Stimulated activated CD4-positive, alpha-beta T cell treated with anti-CD3 and anti-CD28 coated beads, TNF-alpha, amount 100 ng/mL, for 1 hour (primary cell): ENCODE measurements at regions not wholly inside any gene's neighbourhood (a gene's known extent, or its start where the extent isn't known, plus 50 kb on each side); places are given as distances from the start of the nearest gene placed in this dataset.

Source experiments
- DNase-seq, 3 donors: peaks; one replicate each; pipeline ENCODE4 v3.0.0-alpha.2; 2020; ENCODE audit warnings: low read depth in 3 of 3, low spot score in 1 of 3

DNA sequence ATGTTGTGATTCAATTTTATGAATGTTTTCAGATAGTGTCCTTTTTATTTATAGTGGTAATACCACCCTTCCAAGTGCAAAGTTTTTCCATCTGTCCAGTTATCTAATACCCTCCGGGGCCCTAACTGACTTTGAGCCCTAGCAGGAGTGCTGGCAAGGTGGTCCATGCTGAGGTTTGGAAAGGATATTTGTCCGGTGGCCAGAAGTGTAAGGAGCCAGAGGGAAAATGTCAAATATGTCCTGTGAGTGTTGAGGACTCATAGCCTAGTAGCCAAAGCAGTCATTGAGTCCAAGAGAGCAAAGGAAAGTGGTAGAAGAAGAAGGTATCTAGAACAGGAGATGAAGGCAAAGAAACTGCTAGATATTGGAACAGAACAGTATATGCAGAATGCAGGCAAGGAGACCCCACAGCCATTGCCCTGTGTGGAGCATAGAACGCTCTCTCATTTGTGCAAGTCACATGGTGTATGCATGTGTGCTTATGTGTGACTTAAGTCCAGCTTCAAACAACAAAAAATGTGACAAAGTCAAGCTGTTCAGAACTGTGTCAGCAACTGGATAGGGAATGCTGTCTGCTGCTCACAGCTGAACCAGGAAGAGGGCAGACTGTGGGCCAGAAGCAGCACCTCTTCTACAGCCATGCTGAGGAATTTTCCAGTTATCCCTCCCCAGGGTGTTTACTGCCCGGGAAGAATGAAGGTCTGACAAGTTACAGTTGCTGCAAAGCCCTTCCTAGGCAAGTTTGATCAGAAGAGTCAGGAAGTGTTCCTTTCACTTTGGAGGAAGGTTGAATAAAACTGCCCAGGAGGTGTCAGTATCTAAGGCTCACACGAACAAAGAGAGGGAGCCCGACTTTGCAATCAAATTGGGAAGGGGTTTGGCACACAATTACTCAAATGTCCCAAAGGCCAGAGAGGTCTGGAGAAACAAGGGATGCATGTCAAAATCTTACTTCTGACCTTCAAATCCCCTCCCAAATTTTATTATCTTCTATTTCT lies 463.3 kb upstream of the DMAC1 start:
- DNase-seq: no peak

DNA sequence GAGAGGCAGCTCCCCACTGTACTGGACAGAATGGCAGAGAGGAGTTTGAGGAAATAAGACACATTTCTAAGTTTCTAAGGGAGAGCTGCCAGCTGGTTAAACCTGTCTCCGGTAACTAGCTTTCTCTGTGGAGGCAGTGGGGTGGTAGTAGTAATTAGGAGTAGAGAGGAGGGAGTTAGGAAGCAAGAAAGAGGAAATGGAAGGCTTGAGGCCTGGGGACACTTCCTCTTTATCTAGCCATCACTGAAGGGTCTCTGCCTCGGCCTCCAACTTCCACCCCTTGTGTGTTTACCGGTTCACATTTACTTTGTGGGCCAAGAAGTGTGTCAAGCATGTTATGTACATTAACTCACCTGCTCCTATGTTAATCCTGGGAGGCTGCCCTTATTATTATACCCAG lies 462.2 kb upstream of the DMAC1 start:
- DNase-seq: no peak

DNA sequence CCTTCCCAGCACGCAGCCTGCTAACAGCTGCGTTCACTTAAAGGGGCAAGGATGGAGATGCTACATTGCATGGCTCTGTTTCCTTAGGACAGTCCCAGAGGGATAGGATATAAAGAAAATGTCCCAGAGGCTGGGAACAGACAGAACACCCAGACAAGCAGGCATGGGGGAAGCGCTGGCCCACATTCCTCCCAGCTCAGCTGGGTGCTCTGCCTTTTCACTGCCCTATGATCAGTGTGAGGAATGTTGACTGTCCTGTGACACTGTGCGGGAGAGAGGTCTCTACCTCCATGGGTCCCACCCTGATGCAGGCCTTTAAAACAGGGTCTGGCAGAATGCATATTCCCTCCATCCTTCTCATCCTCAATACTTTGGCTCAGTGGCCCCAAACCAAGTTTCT lies 459.4 kb upstream of the DMAC1 start:
- DNase-seq: no peak

DNA sequence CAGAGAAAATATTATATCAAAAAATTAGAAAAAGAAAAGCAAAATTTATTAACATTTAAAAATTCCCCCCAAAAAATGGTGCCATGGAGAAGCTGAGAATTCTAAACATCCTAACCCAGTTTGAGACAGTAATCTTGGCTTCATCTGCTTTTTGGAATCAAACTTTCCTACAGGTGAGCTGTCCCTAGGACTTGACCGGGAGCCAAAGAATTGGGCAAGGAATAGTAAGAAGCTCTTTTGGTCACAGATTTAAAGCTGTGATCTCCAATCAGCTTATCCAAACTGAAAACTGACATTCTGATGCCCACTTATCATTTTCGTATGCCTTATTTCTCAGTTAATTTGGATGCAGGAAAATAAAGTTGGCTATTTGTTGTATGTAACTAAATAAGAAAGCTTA lies 457.3 kb upstream of the DMAC1 start:
- DNase-seq: no peak

DNA sequence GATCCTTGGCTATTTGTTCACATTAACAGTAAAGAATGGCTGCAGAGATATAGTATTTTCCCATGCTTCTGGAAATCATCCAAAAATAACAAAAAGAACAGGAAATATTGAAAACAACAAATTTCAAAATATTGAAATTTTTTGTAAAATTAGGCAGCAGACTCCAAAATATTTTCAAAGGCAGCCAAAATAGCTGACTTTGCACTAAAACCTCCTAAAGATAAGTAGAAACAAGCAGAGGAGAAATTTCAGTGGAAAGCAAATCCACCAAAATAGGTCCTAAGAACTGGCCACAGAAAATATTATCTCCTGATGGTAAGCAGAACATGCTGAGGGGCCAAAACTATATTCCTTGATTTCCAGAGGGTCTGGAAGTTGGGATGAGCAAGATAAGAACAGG lies 456.3 kb upstream of the DMAC1 start:
- DNase-seq: no peak

DNA sequence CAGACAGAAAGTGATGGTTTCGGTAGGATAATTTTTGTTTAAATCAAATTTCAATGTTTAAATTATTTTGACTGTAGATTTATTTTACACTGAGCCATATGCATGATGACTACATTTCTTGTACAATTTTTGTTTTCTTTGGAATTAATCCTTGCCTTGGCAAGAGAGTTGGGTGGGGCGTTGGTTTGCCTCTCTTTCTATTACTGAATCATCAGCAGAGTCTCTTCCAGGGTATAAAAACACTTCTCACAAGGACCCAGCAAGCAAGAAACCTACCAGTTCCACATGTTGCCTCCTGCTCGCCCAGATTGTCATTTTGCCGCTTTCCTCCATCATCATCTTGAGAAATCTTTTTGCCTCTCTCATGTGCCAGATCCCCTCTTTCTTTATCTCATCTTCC lies 455.0 kb upstream of the DMAC1 start:
- no peak for DNase-seq

DNA sequence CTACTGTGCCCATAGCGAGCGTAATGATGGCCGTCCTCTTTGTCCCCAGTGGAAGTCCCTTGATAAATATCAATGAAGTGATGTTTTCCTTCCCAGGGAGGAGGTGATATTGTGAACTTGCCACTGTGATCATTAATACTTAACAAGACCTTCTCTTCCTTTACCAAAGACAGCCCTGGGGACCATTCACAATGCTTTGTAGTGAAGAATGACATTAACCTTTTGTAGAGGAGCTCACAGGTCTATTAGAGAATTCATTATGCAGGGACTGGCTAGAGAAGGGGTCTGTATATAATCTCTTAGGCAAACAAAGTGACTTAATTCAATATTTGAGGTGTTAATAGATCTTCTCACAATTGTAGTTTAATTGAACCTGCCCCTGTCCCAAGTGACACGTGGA lies 452.9 kb upstream of the DMAC1 start:
- no peak for DNase-seq

DNA sequence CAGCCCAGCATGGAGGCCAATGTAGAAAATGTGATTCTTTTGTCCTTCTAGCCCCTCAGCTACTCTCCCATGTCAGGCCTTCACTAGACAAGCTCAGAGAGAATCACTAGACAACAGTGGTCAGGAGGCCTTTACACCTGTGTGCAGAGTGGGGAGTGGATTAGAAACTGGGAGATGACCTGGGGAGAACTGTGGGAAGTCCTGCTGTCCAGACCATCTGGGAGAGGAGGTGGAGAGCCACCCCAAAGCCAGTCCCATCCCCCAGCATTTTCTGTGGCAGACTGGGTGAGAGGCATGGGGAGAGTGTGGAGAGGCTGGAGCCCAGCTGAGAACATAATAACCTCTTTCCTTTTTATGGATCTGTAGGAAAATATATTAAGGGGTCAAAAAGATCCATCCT lies 452.0 kb upstream of the DMAC1 start:
- DNase-seq: no peak

DNA sequence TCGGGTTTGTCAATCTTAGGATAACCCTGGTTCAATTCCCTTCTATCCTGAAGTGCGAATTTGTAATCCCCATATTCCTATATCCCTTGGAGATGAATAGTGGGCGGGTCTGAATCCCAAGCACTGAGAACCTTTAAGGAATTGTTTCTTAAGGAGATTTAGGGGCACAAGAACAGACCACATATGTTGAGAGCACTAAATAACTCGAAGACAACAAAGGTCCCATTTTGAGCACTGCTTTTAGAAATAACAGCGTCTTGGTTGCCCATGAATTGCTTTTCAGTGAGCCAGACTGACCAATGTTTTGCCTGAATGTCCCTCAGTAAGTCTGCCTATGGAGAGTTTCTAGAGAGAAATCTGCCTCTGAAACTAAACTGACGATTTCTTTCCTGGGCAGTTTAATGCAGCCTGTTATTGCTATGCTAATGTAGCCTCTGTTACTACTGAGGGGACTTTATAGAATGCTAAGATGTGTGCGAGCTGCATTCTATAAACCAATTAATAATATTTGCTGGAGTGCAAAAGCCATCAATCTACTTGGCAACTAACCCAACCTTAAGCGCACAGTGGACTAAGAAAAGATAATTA lies 445.0 kb upstream of the DMAC1 start:
- no peak for DNase-seq

DNA sequence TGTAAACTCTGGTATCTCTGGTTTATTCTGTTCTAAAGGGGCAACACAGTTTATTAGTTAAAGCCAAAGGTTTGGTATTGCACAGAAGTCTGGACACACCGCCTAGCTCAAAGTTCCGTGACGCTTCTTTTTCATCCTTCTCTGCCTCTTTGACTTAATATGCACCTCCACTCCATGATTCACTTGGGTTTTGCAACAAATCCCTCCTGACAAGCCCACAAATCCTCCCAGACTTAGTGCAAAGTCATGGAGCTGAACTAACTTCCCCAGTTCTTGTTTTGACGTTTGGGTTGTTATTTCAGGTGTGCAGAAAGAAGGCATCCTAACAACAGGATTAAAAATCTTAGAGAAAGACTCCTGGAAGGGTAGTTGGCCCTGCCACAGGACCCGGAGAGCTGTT lies 441.6 kb upstream of the DMAC1 start:
- no peak for DNase-seq

DNA sequence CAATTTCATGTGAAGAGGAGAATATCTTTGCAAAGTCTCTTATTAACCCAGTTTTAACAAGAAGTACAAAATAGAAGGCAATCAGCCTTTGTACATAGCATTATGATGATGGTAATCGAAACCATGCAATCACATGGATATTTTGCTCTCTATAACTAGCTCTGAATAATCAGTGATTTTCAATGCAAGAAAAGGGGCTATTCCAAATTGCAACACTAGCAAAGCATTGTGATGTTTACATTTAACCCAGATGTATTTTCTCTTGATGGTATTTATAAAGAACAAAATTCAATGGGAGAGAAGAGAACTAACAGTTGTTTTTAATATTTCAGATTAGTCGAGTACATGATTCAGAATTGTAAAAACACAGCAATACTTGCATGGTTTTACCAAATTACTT lies 437.5 kb upstream of the DMAC1 start:
- no peak for DNase-seq

DNA sequence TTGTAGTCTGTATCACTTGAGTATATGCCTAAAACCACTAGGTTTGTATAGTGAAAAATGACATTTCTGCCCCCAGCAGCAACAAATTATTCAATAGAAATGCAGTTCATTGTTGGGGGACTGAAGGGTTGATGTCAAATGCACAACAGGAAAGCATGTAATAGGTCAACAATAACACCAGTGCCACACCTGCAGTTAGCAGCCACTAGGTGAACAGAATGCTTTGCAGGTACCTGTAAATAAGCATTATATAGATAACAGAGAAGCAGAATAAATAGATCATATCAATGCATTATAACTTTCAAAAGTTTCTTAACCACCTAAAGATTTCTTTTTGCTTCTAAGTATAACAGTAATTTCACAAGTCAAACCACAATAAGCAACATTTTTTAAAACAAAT lies 435.9 kb upstream of the DMAC1 start:
- DNase-seq: no peak

DNA sequence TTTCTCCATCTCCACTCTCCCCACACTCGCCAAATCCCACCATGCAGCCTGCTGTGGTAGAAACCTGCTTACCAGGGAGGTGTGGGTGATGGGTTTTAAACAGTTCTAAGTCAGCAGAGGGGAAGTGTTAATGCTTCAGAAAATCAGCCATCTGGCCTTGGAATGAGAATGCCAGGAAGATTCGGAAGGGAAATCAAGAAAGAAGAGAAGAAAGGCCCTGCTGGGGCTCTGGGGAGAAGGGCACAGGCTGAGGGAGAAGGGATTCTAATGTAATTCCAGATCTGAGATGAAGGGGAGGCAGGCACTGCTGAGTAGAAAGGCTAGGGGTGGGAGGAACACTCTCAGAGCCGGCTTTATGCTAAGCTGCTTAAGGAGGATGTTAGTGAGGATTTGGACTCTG lies 434.7 kb upstream of the DMAC1 start:
- no peak for DNase-seq

DNA sequence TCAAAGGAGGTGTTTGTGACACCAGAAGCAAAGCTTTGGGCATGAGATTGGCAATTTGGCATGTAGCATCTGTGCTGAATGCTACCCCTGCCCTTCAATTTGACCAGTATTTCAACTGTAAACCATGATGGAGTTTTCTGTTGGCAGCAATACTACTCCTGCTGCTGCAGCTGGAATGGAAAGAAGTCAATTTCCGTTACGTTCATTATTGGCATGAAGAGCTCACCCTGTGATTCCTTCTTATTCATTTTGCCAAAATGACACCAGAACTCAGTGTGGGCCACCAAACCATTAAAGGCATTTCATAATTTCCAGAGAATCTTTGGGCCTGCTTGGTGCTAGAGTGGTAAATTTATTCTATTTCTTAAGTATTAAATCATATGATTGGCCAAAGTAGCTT lies 433.1 kb upstream of the DMAC1 start:
- DNase-seq: no peak

DNA sequence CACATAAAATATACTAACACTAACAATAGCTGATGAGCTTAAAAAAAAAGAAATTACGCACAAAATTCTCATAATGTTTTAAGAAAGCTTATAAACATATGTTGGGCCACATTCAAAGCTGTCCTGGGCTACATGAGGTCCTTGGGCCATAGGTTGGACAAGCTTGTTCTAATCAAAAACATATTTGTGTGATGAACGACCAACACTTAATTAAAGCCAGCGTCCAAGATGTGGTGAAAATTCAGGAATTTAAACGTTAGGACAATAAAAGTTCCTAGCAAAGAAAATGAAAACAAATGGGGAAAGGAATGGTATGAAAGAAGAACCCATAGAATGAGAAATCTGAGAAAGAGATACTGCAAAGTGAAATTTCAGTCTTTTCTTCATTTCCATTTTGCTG lies 429.6 kb upstream of the DMAC1 start:
- DNase-seq: no peak

DNA sequence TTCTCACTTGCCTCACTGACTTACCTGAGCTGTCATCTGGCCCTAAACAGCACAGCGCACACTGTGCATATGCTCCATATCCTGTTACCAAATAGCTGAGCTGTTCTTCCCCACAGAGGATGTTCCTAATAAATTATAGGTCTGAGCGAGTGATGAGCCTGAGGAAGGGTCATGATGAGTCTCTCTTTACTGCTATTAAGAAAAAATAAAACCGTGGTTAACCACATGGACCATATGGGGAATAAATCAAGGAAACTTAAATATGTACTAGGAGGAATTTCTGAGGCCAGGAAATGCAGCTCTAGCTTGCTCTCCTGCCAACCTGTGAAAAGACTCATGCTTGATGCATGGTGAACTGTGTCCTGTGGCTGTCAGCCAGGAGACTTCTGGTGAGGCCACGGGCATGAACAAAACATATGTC lies 424.8 kb upstream of the DMAC1 start:
- DNase-seq: no peak

DNA sequence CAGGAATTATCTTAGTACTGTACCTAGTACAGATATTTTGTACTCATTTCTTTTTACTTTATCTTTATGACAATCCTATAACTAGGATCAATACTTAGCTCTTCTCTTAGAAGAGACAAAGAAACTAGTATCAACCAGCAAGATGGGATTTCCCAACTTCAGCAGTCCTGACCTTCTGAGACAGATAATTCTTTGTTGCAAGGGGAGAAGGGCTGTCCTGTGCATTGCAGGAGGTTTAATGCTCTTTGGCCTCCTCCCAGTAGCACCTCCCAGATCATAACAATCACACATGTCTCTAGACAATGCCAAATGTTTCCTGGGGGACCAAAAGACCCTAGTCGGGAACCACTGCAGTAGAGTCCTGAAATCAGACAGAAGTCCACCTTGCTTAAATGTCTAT lies 424.3 kb upstream of the DMAC1 start:
- no peak for DNase-seq

DNA sequence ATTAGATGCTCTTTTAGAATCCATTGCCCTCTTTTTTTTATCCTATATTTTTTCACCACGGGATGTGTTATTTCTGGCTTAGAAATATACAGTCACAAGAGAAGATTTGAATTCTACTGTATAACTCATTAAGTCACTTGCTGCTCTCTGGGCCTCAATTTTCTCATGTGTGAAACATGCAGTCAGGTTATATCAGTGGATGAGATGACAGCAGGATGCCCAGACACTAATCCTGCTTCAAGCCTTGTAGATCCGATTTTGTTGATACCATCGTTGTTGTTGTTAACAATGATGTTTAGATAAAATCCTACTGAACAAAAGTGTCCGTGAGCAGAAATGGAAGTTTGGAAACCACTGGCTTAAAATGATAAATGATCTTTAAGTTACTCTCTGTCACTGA lies 421.9 kb upstream of the DMAC1 start:
- no peak for DNase-seq

DNA sequence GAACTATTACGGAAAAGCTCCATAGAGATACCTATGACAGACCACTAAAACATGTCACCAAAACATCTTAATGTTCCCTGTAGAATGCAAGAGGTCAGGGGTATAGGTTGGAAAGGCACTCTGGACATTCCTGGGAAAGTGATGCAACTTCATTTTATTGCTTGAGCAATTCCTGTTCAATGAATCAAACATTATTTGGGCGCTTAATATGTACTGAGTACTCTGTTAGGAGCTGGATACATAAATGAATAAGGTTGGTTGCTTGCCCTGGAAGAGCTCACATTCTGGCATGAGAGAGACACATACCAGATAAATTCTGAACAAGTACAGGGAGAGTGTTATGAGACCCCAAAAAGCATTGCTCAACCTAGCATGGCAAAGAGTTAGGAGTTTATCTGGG lies 408.9 kb upstream of the DMAC1 start:
- no peak for DNase-seq

DNA sequence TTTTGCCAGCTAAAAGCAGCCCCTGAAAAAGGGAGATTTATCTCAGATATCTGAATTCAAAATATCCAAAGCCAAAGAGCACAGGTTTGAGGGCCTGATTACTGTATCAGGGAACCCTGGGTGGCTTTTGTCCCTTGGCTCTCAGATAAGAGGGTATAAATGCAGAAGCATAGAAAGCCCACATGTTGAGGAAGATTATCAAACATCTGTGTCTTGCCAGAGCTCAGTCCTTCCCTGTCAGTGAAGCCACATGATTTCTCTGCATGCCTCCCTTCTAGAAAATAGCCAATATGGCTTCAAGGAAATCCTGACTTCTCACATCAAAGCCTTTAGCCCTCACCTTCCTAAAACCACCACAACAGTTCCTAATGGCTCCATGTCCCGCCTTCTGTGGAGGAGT lies 408.0 kb upstream of the DMAC1 start:
- DNase-seq: no peak

DNA sequence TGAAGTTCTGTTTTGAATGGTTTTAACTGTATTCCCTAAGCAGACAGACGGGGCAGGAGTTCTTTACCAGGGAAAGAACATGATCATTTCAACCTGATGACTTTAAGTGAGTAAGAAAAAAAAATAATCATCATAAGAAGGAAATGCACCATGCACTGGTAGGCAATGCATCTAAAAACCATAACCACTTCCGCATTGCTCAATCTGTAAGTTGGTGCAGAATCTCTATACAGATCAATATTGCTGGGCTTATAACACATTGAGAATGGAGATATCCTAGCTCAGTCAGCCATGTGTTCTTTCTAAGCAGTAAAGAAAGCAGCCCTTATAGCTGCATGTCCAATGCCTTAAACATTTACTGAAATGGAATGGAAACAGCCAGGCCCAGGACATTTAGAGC lies 407.1 kb upstream of the DMAC1 start:
- DNase-seq: no peak

DNA sequence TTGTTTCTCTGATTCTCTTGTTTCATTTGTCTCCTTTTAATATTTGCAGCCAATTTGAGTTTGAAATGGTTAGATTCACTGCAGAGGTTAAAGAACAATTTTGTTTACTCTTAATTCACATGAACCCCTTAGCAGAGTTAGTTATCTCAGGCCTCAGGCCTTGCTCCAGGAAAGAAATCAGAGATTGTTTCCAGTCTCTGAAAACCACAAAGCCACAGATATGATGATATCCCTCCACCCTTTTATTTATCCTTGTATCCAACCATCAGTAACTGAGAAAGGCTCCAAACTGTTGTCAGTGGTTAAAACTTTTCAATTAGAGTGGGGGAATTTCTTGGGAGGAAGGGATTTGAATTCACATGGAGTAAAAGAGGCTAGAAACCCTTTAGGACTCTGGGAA lies 406.0 kb upstream of the DMAC1 start:
- no peak for DNase-seq

DNA sequence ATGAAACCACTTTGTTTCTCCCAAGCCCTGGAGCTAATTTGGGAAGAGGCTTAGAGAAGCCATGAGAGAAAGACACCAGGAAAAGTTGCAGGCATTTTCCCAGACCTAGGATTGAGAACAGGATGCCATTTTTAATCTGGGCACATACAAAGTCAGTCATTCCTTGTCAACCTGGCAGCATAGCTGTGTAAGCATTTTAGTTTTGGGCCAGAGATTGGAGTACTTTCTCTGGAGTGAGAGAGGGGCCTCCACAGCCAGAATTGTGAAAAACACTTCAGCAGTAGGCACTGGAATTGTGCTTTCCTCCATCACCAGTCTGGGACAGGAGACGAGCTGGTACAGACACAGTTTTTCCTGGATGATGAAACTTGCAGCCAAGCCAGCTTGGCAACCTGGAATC lies 390.3 kb upstream of the DMAC1 start:
- DNase-seq: no peak
